A549 (cell line): ENCODE measurements at regions not wholly inside any gene's neighbourhood (a gene's known extent, or its start where the extent isn't known, plus 50 kb on each side); places are given as distances from the start of the nearest gene placed in this dataset.

ENCODE experiments used
- ATAC-seq, 2 experiments: fragments of 200-7000 bp in 1 of 2; fragments of >200 bp in 1 of 2; cut with Nextera tagmentation in 1 of 2; cut with Tn5 transposase in 1 of 2; 3 replicates each; pipeline versions ENCODE4 v1.8.0 to v1.9.1; 2018 to 2020; ENCODE audit warnings: mild to moderate bottlenecking in 1 of 2, moderate library complexity in 1 of 2
- CTCF ChIA-PET: fragments of 300-600 bp; sonication (Branson Sonifier 250); formaldehyde crosslinking; extraction: SDS; loops from one replicate; lab custom pipeline; 2021; ENCODE audit warnings: antibody characterized with exemption, inconsistent platforms; lab: Yijun Ruan, JAX
- POLR2A ChIA-PET: fragments of 350-600 bp; formaldehyde crosslinking; extraction: SDS; loops from one replicate; lab custom pipeline; 2021; ENCODE audit warnings: antibody characterized with exemption, inconsistent platforms; lab: Yijun Ruan, JAX
- DNase-seq, 2 experiments: peaks; one replicate each; pipeline versions ENCODE4 v3.0.0 to v3.0.0-alpha.2; 2011 to 2016; ENCODE audit warnings: low read depth in 1 of 2, low spot score in 1 of 2
- FAIRE-seq: peaks from 2 replicates; lab custom pipeline; 2011; peaks lifted over from hg19 to GRCh38; lab: Jason Lieb, UNC
- H3K27ac ChIP-seq, 2 experiments: fragments of >200 bp; sonication (Bioruptor Twin); formaldehyde crosslinking; 3 replicates each; pipeline ENCODE4 v1.5.1; 2016 to 2017
- H3K4me1 ChIP-seq: fragments of >200 bp; sonication (Bioruptor Twin); formaldehyde crosslinking; 3 replicates; pipeline ENCODE4 v1.6.1; 2016
- H3K4me2 ChIP-seq: fragments of >200 bp; sonication (Bioruptor Twin); formaldehyde crosslinking; 3 replicates; pipeline ENCODE4 v1.6.1; 2016
- H3K4me3 ChIP-seq: fragments of >200 bp; sonication (Bioruptor Twin); formaldehyde crosslinking; 3 replicates; pipeline ENCODE4 v1.5.1; 2016
- H3K9me3 ChIP-seq: fragments of >200 bp; sonication (Bioruptor Twin); formaldehyde crosslinking; 3 replicates; pipeline ENCODE4 v1.6.1; 2016
- CBX2 ChIP-seq: fragments of 200-600 bp; sonication (generic); IDR thresholded peaks from 2 replicates; pipeline ENCODE4 v1.6.1; 2016; ENCODE audit warnings: low read depth, mild to moderate bottlenecking, borderline replicate concordance
- CBX8 ChIP-seq: fragments of 200-600 bp; sonication (generic); IDR thresholded peaks from 2 replicates; pipeline ENCODE4 v1.6.1; 2016
- CHD2 ChIP-seq: fragments of 150-350 bp; IDR thresholded peaks from 2 replicates; pipeline ENCODE4 v1.6.1; 2014; ENCODE audit warnings: low read length; ENCODE audit not compliant: partially characterized antibody
- E2F6 ChIP-seq: IDR thresholded peaks from 2 replicates; pipeline ENCODE4 v1.6.1; 2012; ENCODE audit warnings: low read depth, borderline replicate concordance
- FOSB ChIP-seq: fragments of 250-450 bp; sonication (Bioruptor Pico); IDR thresholded peaks from 2 replicates; pipeline ENCODE4 v1.5.0; 2020; ENCODE audit warnings: mild to moderate bottlenecking, moderate library complexity
- FOXS1 ChIP-seq: fragments of 250-450 bp; sonication (Bioruptor Pico); IDR thresholded peaks from 2 replicates; pipeline ENCODE4 v1.5.0; 2020; ENCODE audit warnings: mild to moderate bottlenecking, moderate library complexity
- HDAC2 ChIP-seq: fragments of 200-600 bp; sonication (generic); IDR thresholded peaks from 2 replicates; pipeline ENCODE4 v1.6.1; 2016
- HES2 ChIP-seq: fragments of >200 bp; sonication (Bioruptor Twin); formaldehyde crosslinking; IDR thresholded peaks from 2 replicates; pipeline ENCODE4 v1.6.1; 2016
- HEYL ChIP-seq: fragments of 250-450 bp; sonication (Bioruptor Pico); IDR thresholded peaks from 2 replicates; pipeline ENCODE4 v1.8.0; 2021; ENCODE audit warnings: mild to moderate bottlenecking, moderate library complexity
- HMGXB4 ChIP-seq: fragments of 250-450 bp; sonication (Bioruptor Pico); IDR thresholded peaks from 2 replicates; pipeline ENCODE4 v1.5.0; 2021; ENCODE audit warnings: mild to moderate bottlenecking, moderate library complexity, borderline replicate concordance
- HOXA7 ChIP-seq: fragments of 250-450 bp; sonication (Bioruptor Pico); IDR thresholded peaks from 2 replicates; pipeline ENCODE4 v1.5.0; 2020; ENCODE audit warnings: mild to moderate bottlenecking, moderate library complexity
- HOXB13 ChIP-seq: fragments of 250-450 bp; sonication (Bioruptor Pico); IDR thresholded peaks from 2 replicates; pipeline ENCODE4 v1.5.0; 2020; ENCODE audit warnings: low read depth, mild to moderate bottlenecking, moderate library complexity
- JUN ChIP-seq, 2 experiments: fragments of >200 bp; sonication (Bioruptor Twin); formaldehyde crosslinking; IDR thresholded peaks; 2 replicates in 1 of 2; 3 replicates in 1 of 2; pipeline ENCODE4 v1.6.1; 2016 to 2017
- JUNB ChIP-seq: fragments of >200 bp; sonication (Bioruptor Twin); formaldehyde crosslinking; IDR thresholded peaks from 2 replicates; pipeline ENCODE4 v1.6.1; 2016
- KDM5A ChIP-seq: fragments of 200-600 bp; sonication (generic); IDR thresholded peaks from 2 replicates; pipeline ENCODE4 v1.6.1; 2016; ENCODE audit warnings: antibody characterized with exemption, mild to moderate bottlenecking
- MAFK ChIP-seq: fragments of 450-650 bp; IDR thresholded peaks from 2 replicates; pipeline ENCODE4 v1.6.1; 2014; ENCODE audit not compliant: partially characterized antibody
- MAX ChIP-seq: IDR thresholded peaks from 2 replicates; pipeline ENCODE4 v1.6.1; 2012
- NFE2L2 ChIP-seq: fragments of 150-350 bp; conservative IDR thresholded peaks from 2 replicates; pipeline ENCODE4 v1.6.1; 2014; ENCODE audit warnings: low read length
- NPAS2 ChIP-seq: fragments of 250-450 bp; sonication (Bioruptor Pico); IDR thresholded peaks from 2 replicates; pipeline ENCODE4 v1.8.0; 2022; ENCODE audit warnings: mild to moderate bottlenecking, moderate library complexity, borderline replicate concordance
- NR3C1 ChIP-seq: fragments of >200 bp; sonication (Bioruptor Twin); formaldehyde crosslinking; IDR thresholded peaks from 3 replicates; pipeline ENCODE4 v1.6.1; 2017
- POLR2A ChIP-seq: IDR thresholded peaks from 2 replicates; pipeline ENCODE4 v1.6.1; 2012; ENCODE audit warnings: mild to moderate bottlenecking, low read length
- POLR2AphosphoS2 ChIP-seq: conservative IDR thresholded peaks from 2 replicates; pipeline ENCODE4 v1.6.1; 2012; ENCODE audit warnings: low read length, improper control_type of control experiment, inconsistent platforms
- REST ChIP-seq: fragments of 200-600 bp; sonication (generic); IDR thresholded peaks from 2 replicates; pipeline ENCODE4 v1.6.1; 2016; ENCODE audit warnings: antibody characterized with exemption, mild to moderate bottlenecking, moderate library complexity
- RFX5 ChIP-seq: fragments of 450-650 bp; IDR thresholded peaks from 2 replicates; pipeline ENCODE4 v1.7.1; 2014; ENCODE audit warnings: antibody characterized with exemption, mild to moderate bottlenecking, moderate library complexity
- SMC3 ChIP-seq: fragments of >200 bp; sonication (Bioruptor Twin); formaldehyde crosslinking; IDR thresholded peaks from 3 replicates; pipeline ENCODE4 v1.6.1; 2018; ENCODE audit warnings: inconsistent platforms
- SREBF2 ChIP-seq: fragments of 450-650 bp; IDR thresholded peaks from 2 replicates; pipeline ENCODE4 v1.6.1; 2014; ENCODE audit warnings: mild to moderate bottlenecking, moderate library complexity
- TP53 ChIP-seq: fragments of 250-450 bp; sonication (Bioruptor Pico); IDR thresholded peaks from 2 replicates; pipeline ENCODE4 v1.5.0; 2021; ENCODE audit warnings: mild to moderate bottlenecking, moderate library complexity
- ZC3H11A ChIP-seq: fragments of 450-650 bp; IDR thresholded peaks from 2 replicates; pipeline ENCODE4 v1.6.1; 2014; ENCODE audit warnings: antibody characterized with exemption, mild to moderate bottlenecking
- ZFP36 ChIP-seq: fragments of 450-650 bp; IDR thresholded peaks from 2 replicates; pipeline ENCODE4 v1.6.1; 2014; ENCODE audit warnings: borderline replicate concordance; ENCODE audit not compliant: partially characterized antibody
- ZNF302 ChIP-seq: fragments of 250-450 bp; sonication (Bioruptor Pico); IDR thresholded peaks from 2 replicates; pipeline ENCODE4 v1.9.0; 2021; ENCODE audit warnings: inconsistent platforms, mild to moderate bottlenecking, moderate library complexity
- ZSCAN20 ChIP-seq: fragments of 250-450 bp; sonication (Bioruptor Pico); IDR thresholded peaks from 2 replicates; pipeline ENCODE4 v1.8.0; 2022; ENCODE audit warnings: mild to moderate bottlenecking, moderate library complexity
- WGBS: methylation state at CpG from one replicate; pipeline ENCODE4 v1.1.6; 2017; ENCODE audit errors: missing lambda C conversion rate; 5-methylcytosine and 5-hydroxymethylcytosine counted together

GRCh38 chr7:115546790-115547189 lies 483.8 kb downstream of the TFEC start:
- no peak for DNase-seq
- H3K4me1 ChIP-seq = no peaks in the 10 kb centered on the region
- ChIA-PET CTCF (no interaction called here), POLR2A (no interaction called here)
- H3K27ac ChIP-seq = no peak overlapping the region
- no peak for FAIRE-seq
- H3K4me2 ChIP-seq = no peak overlapping the region
- H3K9me3 ChIP-seq = no peaks in the 10 kb centered on the region
- H3K4me3 ChIP-seq = no peak overlapping the region
- no peak for TF ChIP-seq CBX8
- no peak for TF ChIP-seq HEYL (CRISPR knock-in tag)
- no peak for TF ChIP-seq ZC3H11A
- no peak for TF ChIP-seq HMGXB4 (CRISPR knock-in tag)
- no peak for TF ChIP-seq JUNB
- no peak for TF ChIP-seq HOXA7 (CRISPR knock-in tag)
- TF ChIP-seq FOSB = no peak
- no peak for TF ChIP-seq ZFP36
- TF ChIP-seq MAX = no peak
- no peak for TF ChIP-seq ZSCAN20 (CRISPR knock-in tag)
- no peak for TF ChIP-seq NFE2L2
- no peak for TF ChIP-seq E2F6
- no peak for TF ChIP-seq POLR2AphosphoS2
- TF ChIP-seq REST = no peak
- TF ChIP-seq TP53 (CRISPR knock-in tag) = no peak
- TF ChIP-seq FOXS1 (CRISPR knock-in tag) = no peak
- no peak for TF ChIP-seq MAFK
- ATAC-seq = no peak

GRCh38 chr7:115533785-115534184 lies 496.8 kb downstream of the TFEC start:
- 0% methylated on average over 1 of the region's 1 CpG for WGBS
- H3K4me1 ChIP-seq = no peaks in the 10 kb centered on the region
- ChIA-PET POLR2A (no interaction called here), CTCF (no interaction called here)
- TF ChIP-seq FOXS1 (CRISPR knock-in tag) = no peak
- TF ChIP-seq CHD2 = no peak
- TF ChIP-seq SMC3 = no peak
- TF ChIP-seq JUNB = no peak
- no peak for TF ChIP-seq NPAS2 (CRISPR knock-in tag)
- no peak for TF ChIP-seq NR3C1
- TF ChIP-seq CBX2 = no peak
- no peak for TF ChIP-seq KDM5A
- no peak for TF ChIP-seq HOXB13 (CRISPR knock-in tag)
- no peak for TF ChIP-seq POLR2A
- TF ChIP-seq REST = no peak
- TF ChIP-seq ZC3H11A = no peak
- TF ChIP-seq HES2 = no peak
- TF ChIP-seq RFX5 = no peak
- TF ChIP-seq ZNF302 (CRISPR knock-in tag) = no peak
- no peak for TF ChIP-seq HDAC2
- TF ChIP-seq SREBF2 = no peak
- TF ChIP-seq JUN (IDR thresholded peaks at IDR 0.05) = no peak
- no peak for TF ChIP-seq MAFK
- no peak overlapping the region for H3K27ac ChIP-seq
- H3K4me2 ChIP-seq = no peak overlapping the region
- ATAC-seq (no peak), FAIRE-seq (no peak), DNase-seq (no peak)
- H3K4me3 ChIP-seq = no peak overlapping the region
- no peaks in the 10 kb centered on the region for H3K9me3 ChIP-seq
